Parathyroid adenoma (tissue), 2 donors: ENCODE measurements at regions not wholly inside any gene's neighbourhood (a gene's known extent, or its start where the extent isn't known, plus 50 kb on each side); places are given as distances from the start of the nearest gene placed in this dataset.
"Not testable (repeated sequence)": the region's sequence is repeated elsewhere in the genome, so short reads cannot be mapped to it uniquely, and the experiment has no call there.

Source experiments
- H2AFZ ChIP-seq: fragments of 300-600 bp; sonication (generic); one replicate; pipeline ENCODE4 v1.7.0; 2017; ENCODE audit warnings: antibody characterized with exemption, mild to moderate bottlenecking
- H3K27ac ChIP-seq: fragments of 300-600 bp; sonication (generic); one replicate; pipeline ENCODE4 v1.7.0; 2017
- H3K27me3 ChIP-seq: fragments of 300-600 bp; sonication (generic); one replicate; pipeline ENCODE4 v1.7.0; 2017; ENCODE audit warnings: low read length; ENCODE audit not compliant: control insufficient read depth, insufficient read depth
- H3K36me3 ChIP-seq: fragments of 300-600 bp; sonication (generic); one replicate; pipeline ENCODE4 v1.7.0; 2017; ENCODE audit warnings: low read length; ENCODE audit not compliant: control insufficient read depth, insufficient read depth
- H3K4me1 ChIP-seq: fragments of 300-600 bp; sonication (generic); one replicate; pipeline ENCODE4 v1.7.0; 2017; ENCODE audit warnings: control low read depth
- H3K4me2 ChIP-seq: fragments of 300-600 bp; sonication (generic); one replicate; pipeline ENCODE4 v1.7.0; 2017; ENCODE audit warnings: low read length
- H3K4me3 ChIP-seq: fragments of 300-600 bp; sonication (generic); one replicate; pipeline ENCODE4 v1.7.0; 2017; ENCODE audit warnings: low read depth, low read length
- H3K79me2 ChIP-seq: fragments of 300-600 bp; sonication (generic); one replicate; pipeline ENCODE4 v1.7.0; 2017; ENCODE audit warnings: control low read depth
- H3K9ac ChIP-seq: fragments of 300-600 bp; sonication (generic); one replicate; pipeline ENCODE4 v1.7.0; 2017; ENCODE audit warnings: mild to moderate bottlenecking
- H3K9me3 ChIP-seq: fragments of 300-600 bp; sonication (generic); one replicate; pipeline ENCODE4 v1.7.0; 2017; ENCODE audit warnings: low read length; ENCODE audit not compliant: control insufficient read depth
- TF ChIP-seq, protein P1 (sequence below): fragments of 300-600 bp; sonication (generic); IDR thresholded peaks from one replicate; pipeline ENCODE4 v1.7.0; 2017; ENCODE audit warnings: antibody characterized with exemption, mild to moderate bottlenecking
- donor health status: primary hyperparathyroidism.

DNA sequence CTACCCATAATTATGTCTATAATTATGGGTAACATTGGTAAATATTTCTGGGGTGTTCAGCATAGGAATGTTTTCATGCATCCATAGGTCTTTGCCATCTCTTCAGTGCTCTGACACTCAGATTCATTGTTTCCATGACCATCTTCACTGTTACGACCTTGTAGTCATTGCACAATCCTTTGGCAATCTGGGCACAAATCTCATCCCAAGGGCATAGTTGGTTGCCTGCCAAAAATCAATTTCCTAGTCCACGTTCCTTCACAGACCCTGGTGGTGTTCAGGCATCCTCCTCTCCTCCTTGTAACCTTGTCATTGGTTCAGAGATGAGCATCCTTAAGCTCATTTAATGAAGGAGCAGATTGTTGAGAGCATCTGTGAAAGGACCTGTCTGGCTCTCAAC, 1400.7 kb downstream of the CDH12 start:
- H3K4me1 ChIP-seq: no peaks in the 10 kb centered on the region

DNA sequence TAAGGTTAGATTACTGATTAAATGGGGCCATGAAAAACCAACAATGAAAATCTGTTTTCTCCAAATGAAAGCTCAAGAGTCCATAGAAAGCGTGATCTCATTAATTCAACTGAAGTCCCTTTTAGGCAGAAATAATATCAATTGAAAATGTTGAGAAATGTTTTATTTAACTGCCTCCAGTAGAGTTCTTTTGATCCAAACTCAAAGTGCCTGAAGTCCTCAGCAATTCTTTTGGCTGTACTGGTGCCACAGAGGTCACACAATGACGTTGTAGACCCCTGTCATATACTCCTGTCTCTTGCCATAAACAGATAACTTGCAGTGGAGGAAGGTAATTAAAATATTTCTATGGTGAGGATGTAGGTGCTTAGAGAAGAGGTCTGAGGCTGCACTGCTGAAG, 1420.5 kb downstream of the CDH12 start:
- Histone ChIP-seq H3K4me2 (no peak overlapping the region), H3K9ac (no peak overlapping the region), H3K79me2 (no peaks in the 10 kb centered on the region), H3K27ac (no peak overlapping the region), H3K9me3 (no peaks in the 10 kb centered on the region), H3K27me3 (no peaks in the 10 kb centered on the region), H3K4me1 (no peaks in the 10 kb centered on the region), H3K36me3 (no peaks in the 10 kb centered on the region), H3K4me3 (no peak overlapping the region), H2AFZ (no peak overlapping the region)
- TF ChIP-seq, protein P1, sequence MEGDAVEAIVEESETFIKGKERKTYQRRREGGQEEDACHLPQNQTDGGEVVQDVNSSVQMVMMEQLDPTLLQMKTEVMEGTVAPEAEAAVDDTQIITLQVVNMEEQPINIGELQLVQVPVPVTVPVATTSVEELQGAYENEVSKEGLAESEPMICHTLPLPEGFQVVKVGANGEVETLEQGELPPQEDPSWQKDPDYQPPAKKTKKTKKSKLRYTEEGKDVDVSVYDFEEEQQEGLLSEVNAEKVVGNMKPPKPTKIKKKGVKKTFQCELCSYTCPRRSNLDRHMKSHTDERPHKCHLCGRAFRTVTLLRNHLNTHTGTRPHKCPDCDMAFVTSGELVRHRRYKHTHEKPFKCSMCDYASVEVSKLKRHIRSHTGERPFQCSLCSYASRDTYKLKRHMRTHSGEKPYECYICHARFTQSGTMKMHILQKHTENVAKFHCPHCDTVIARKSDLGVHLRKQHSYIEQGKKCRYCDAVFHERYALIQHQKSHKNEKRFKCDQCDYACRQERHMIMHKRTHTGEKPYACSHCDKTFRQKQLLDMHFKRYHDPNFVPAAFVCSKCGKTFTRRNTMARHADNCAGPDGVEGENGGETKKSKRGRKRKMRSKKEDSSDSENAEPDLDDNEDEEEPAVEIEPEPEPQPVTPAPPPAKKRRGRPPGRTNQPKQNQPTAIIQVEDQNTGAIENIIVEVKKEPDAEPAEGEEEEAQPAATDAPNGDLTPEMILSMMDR: no peak

More for the DNA sequence above, 1400.7 kb downstream of the CDH12 start:
- no peak overlapping the region for H2AFZ ChIP-seq
- TF ChIP-seq, protein P1: no peak
- H3K79me2 ChIP-seq: no peaks in the 10 kb centered on the region
- no peak overlapping the region for H3K4me3 ChIP-seq
- no peak overlapping the region for H3K9ac ChIP-seq
- H3K4me2 ChIP-seq: no peak overlapping the region
- no peaks in the 10 kb centered on the region for H3K9me3 ChIP-seq
- no peaks in the 10 kb centered on the region for H3K27me3 ChIP-seq
- no peaks in the 10 kb centered on the region for H3K36me3 ChIP-seq
- no peak overlapping the region for H3K27ac ChIP-seq

DNA sequence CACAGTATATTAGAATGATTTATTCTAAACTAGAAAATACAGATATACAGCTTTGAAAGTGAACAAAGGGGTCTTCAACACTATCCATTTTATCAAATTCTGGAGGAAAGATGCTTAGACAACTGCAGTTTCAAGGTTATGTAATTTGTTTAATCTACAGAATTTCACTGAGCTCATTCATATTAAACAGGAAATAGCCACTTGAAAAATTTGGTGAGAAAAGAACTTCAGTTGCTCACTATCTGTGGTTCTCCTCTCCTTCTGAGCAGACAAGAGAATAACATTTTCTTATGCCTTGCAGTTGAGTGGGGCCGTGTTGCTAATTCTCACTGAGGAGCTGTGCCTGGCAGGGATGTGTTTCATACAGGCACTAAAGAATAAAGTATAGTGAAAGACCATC, 1428.2 kb downstream of the CDH12 start:
- TF ChIP-seq, protein P1: no peak
- Histone ChIP-seq H2AFZ (no peak overlapping the region), H3K4me3 (no peak overlapping the region)

DNA sequence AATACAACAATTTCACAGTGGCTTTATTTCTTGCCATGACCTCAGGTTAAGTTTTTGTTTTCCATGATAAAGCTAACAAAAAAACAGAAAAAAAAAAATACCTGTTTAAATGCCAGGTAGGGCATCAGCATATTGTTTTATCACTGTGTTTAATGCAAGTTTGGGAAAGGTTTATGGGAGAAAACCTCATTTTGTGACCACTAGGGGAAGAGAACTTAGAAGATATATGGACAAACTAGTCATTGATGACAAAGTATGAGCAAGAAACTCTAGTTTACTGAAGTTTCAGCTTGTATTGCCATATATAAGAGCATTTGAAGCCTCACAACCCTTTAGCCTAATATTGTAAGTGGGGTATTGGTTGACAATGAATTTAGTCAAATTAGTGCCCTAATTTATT, 1431.4 kb upstream of the CDH18 start:
- TF ChIP-seq, protein P1: no peak
- Histone ChIP-seq H3K4me3 (no peak overlapping the region), H3K9ac (no peak overlapping the region), H3K36me3 (no peaks in the 10 kb centered on the region), H2AFZ (no peak overlapping the region), H3K9me3 (no peaks in the 10 kb centered on the region), H3K79me2 (no peaks in the 10 kb centered on the region), H3K4me1 (no peaks in the 10 kb centered on the region), H3K4me2 (no peak overlapping the region), H3K27me3 (no peaks in the 10 kb centered on the region), H3K27ac (no peak overlapping the region)

More for the DNA sequence above, 1428.2 kb downstream of the CDH12 start:
- no peak overlapping the region for H3K4me2 ChIP-seq
- no peaks in the 10 kb centered on the region for H3K9me3 ChIP-seq
- H3K36me3 ChIP-seq: no peaks in the 10 kb centered on the region
- H3K27ac ChIP-seq: no peak overlapping the region
- H3K9ac ChIP-seq: no peak overlapping the region
- H3K27me3 ChIP-seq: no peaks in the 10 kb centered on the region
- no peaks in the 10 kb centered on the region for H3K79me2 ChIP-seq
- no peaks in the 10 kb centered on the region for H3K4me1 ChIP-seq

DNA sequence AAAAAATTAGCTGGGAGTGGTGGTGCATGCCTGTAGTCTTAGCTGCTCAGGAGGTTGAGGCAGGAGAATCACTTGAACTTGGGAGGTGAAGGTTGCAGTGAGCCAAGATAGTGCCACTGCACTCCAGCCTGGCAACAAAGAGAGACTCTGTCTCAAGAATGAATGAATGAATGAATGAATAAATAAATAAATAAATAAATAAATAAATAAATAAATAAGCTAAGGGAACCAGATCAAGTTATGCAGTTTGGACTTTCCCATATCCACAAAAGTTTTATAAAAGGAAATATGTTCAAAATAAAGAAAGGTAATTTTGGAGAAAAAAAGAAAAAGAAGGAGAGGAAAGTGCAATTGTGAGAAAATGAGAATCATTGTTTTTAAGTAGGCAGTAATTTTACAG, 1414.1 kb upstream of the CDH18 start:
- not testable (repeated sequence) for H3K79me2 ChIP-seq, H3K36me3 ChIP-seq, H3K4me2 ChIP-seq, H3K4me3 ChIP-seq, H3K9ac ChIP-seq, H3K27ac ChIP-seq, H3K9me3 ChIP-seq, H3K27me3 ChIP-seq, H2AFZ ChIP-seq, H3K4me1 ChIP-seq
